GM19023 (cell line): ENCODE measurements at regions not wholly inside any gene's neighbourhood (a gene's known extent, or its start where the extent isn't known, plus 50 kb on each side); places are given as distances from the start of the nearest gene placed in this dataset.
"Not testable (repeated sequence)": the region's sequence is repeated elsewhere in the genome, so short reads cannot be mapped to it uniquely, and the experiment has no call there.

Source experiments
- ATAC-seq: cut with Tn5 transposase; IDR thresholded peaks from one replicate; pipeline ENCODE4 v1.9.1; 2021; ENCODE audit warnings: mild to moderate bottlenecking, moderate library complexity; ENCODE audit not compliant: unreplicated experiment

- no peak for ATAC-seq
These were observed 886.0 kb upstream of the SLC10A2 start for GRCh38 chr13:103952183-103952582.

GRCh38 chr13:103948426-103948825 is 882.2 kb upstream of the SLC10A2 start:
- no peak for ATAC-seq

- no peak for ATAC-seq
These were observed 879.6 kb upstream of the SLC10A2 start for GRCh38 chr13:103945836-103946235.

GRCh38 chr13:103941506-103942140 is 875.4 kb upstream of the SLC10A2 start:
- ATAC-seq = no peak

- no peak for ATAC-seq
These were observed 868.9 kb upstream of the SLC10A2 start for GRCh38 chr13:103935117-103935516.

GRCh38 chr13:103931885-103932284 is 865.7 kb upstream of the SLC10A2 start:
- no peak for ATAC-seq

GRCh38 chr13:103931331-103931845 is 865.2 kb upstream of the SLC10A2 start:
- ATAC-seq = no peak

DNA sequence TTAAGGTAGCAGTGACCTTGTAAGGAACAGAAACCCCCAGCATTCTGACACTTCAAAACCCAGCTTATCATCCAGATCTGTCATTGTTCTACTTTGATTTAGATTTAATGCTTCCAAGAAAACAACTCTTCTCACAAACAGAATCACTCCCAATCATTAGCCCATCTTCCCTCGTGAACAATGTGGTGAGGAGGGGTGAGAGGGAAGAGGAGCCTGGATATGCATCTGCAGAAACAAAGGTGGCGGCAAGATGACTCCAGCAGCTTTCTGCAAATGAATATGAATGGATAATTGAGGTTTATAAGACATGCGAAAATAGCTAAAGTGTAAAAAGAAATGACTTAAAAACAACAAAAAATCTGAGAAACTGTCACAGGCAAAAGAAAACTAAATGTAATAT is 859.9 kb upstream of the SLC10A2 start:
- ATAC-seq = no peak

DNA sequence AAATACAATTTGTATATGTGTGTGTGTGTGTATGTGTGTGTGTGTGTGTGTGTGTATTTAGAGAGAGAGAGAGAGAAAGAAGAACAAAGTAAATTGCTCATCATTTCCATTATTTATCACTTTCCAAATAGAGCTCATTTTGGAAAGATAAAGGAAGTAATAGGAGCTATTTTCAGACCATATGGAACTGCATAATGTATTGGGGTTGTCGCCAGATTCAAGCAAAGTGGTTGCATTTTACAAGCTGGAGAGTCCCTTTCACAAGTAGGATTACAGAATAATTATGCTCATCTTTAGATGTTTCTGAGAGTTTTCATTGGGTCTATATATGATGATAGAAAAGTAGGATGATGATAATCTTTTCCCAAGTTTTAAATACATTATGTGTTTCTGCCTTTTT is 842.7 kb upstream of the SLC10A2 start:
- no peak for ATAC-seq

- ATAC-seq = no peak
These were observed 842.1 kb upstream of the SLC10A2 start for GRCh38 chr13:103908274-103908673.

GRCh38 chr13:103903790-103904189 is 837.6 kb upstream of the SLC10A2 start:
- no peak for ATAC-seq

- no peak for ATAC-seq
These were observed 832.3 kb upstream of the SLC10A2 start for GRCh38 chr13:103898481-103898880.

GRCh38 chr13:103895835-103896531 is 829.8 kb upstream of the SLC10A2 start:
- ATAC-seq = no peak

- no peak for ATAC-seq
These were observed 828.4 kb upstream of the SLC10A2 start for GRCh38 chr13:103894626-103895025.

DNA sequence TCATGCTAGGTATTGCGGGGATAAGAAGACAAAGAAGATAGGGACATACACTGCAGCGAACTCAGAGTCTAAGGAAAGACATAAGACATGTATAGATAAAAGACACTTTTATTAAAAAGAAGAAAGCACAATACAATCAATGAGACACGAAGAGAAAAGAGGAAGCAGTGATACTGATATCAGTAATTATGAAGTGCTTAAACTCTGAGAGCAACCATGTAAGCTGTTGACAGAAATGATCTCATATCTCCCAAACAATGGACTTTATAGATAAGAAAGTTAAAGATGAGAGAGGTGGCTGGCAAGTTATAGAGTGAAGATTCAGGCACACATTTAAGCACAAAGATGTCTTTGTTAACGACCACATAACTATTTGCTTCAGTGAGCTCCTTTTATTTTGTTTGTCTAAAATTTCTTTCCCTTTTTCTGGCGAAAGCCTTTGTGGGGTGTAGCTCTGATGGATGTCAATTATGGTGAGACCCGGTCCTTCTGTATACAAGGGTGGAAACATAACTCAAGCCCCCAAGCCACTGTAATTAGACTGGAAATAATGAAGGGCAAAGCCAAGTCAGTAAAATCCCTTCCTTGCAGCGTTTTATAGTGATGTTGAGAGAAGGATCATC is 818.0 kb upstream of the SLC10A2 start:
- ATAC-seq = no peak

DNA sequence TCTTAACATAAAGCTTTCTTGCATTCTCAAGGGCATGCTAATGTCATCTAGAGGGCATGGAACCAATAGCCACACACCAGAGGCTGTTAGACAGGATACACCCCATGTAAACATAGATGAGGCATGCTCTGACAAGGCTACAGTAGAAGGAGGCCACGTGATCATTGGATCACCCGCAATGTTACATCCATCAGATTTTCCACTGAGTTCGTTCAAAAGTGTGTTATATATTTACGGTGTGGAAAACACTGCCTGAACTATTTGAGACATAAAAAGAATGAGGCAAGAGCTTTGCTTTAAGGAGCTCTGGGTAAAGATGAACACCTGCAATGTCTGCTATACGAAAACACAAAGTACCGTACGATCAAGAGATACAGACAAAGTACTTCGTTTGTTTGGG is 817.5 kb upstream of the SLC10A2 start:
- ATAC-seq = no peak

DNA sequence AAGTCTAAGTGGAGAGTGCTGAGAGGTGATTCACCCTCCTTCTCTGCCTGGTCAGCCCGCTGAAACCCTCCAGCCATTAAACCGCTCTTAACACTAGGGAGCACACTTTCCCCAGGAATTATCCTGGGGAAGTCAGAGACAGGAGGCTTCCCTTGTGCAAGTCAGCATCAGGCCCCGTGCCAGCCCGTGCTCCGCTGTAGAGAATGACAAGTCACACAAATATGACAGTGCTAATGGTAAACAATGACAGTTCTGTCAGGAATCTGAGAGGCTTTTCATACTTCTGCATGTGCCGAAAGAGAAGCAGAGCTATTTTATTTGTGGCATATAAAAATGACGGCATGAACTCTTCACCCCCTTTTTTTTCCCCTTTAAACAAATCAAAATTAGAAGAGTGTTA is 816.9 kb upstream of the SLC10A2 start:
- ATAC-seq = no peak

GRCh38 chr13:103880146-103880545 is 813.9 kb upstream of the SLC10A2 start:
- not testable (repeated sequence) for ATAC-seq

- no peak for ATAC-seq
These were observed 812.8 kb upstream of the SLC10A2 start for GRCh38 chr13:103878891-103879605.

DNA sequence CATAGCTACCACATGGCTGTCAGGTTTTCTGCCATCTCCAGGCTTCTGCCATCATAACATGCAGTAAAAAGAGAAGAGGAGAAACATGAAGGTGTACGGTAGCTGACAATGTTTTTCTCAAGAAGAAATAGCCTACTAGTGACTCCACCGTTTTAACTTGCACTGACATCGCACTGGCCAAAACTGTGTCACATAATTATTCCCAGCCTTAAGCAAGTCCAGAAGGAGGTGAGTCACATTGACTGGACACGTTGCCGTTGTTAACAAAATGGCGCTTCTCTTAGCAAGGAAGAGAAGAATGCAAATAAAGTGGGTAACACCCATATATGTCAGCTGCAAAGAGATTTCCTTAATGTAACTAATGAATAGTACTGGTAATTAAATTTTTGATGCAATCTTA is 810.4 kb upstream of the SLC10A2 start:
- ATAC-seq = no peak

DNA sequence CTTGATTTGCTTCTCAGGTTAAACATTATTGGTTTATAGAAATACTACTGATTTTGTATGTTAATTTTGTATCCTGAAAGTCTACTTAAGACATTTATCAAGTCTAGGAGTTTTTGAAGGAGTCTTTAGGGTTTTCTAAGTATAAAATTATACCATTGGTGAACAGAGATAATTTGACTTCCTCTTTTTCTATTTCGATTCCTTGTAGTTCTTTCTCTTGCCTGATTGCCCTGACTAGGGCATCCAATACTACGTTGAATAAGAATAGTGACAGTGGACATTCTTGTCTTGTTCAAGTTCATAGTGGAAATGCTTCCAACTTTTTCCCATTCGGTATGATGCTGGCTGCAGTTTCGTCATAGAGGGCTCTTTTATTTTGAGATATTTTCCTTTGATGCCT is 807.5 kb upstream of the SLC10A2 start:
- no peak for ATAC-seq
